HL-60 (cell line): ENCODE measurements at regions not wholly inside any gene's neighbourhood (a gene's known extent, or its start where the extent isn't known, plus 50 kb on each side); places are given as distances from the start of the nearest gene placed in this dataset.

Experiments used
- DNase-seq, 2 experiments: peaks; one replicate each; pipeline ENCODE4 v3.0.0-alpha.2; 2010 to 2020; ENCODE audit warnings: low read depth in 1 of 2, low spot score in 1 of 2
- H3K27ac ChIP-seq: fragments of 250-450 bp; sonication (Bioruptor Pico); replicated peaks from 2 replicates; pipeline ENCODE4 v1.5.1; 2020; ENCODE audit warnings: mild to moderate bottlenecking, moderate library complexity
- H3K27me3 ChIP-seq: fragments of 250-450 bp; sonication (Bioruptor Pico); 2 replicates; pipeline ENCODE4 v1.5.1; 2021; ENCODE audit warnings: mild to moderate bottlenecking, moderate library complexity; ENCODE audit not compliant: insufficient read depth, poor library complexity, severe bottlenecking
- H3K4me3 ChIP-seq: replicated peaks from 2 replicates; pipeline ENCODE4 v1.5.1; 2011; ENCODE audit warnings: mild to moderate bottlenecking, control low read depth, low read length; ENCODE audit not compliant: insufficient read depth
- GABPA ChIP-seq: IDR thresholded peaks from 2 replicates; pipeline ENCODE4 v1.6.1; 2012; ENCODE audit warnings: low read depth
- POLR2AphosphoS5 ChIP-seq: IDR thresholded peaks from 2 replicates; pipeline ENCODE4 v1.6.1; 2012; ENCODE audit warnings: low read depth
- SPI1 ChIP-seq: IDR thresholded peaks from 2 replicates; pipeline ENCODE4 v1.6.1; 2012; ENCODE audit warnings: low read depth, mild to moderate bottlenecking, borderline replicate concordance
- TF ChIP-seq, protein P1 (sequence below): IDR thresholded peaks from 2 replicates; pipeline ENCODE4 v1.6.1; 2012; ENCODE audit warnings: low read depth; ENCODE audit not compliant: insufficient replicate concordance
- TF ChIP-seq, protein P2 (sequence below): IDR thresholded peaks from one replicate; pipeline ENCODE4 v1.5.1; 2011; ENCODE audit warnings: low read length, control low read depth, inconsistent platforms; ENCODE audit not compliant: insufficient read depth

DNA sequence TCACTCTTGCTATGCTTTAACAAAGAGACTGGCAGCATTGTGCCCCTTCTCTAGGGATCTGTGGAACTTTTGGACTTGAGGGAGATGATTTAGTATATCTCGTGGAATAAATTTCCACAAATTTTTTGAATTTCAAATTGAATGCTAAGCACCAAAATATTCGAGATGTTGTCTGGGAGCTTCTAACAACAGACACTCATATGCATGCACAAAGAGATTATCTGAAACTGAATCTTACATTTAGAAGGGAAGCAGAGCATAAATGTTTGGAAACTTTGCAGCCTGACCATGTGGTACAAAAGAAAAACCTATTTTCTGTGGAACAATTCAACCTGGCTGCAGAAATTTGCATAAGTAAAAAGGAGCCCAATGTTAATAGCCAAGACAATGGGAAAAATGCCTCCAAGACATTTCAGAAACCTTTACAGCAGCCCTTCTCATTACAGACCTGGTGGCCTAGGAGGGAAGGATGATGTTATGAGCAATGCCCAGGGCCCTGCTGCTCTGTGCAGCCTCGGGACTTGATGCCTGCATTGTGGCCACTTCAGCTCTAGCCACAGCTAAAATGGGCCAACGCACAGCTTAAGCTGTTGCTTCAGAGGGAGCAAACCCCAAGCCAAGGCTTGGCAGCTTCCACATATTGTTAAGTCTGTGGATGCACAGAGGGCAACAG lies 285.8 kb upstream of the FAM174A start:
- no peak overlapping the region for H3K4me3 ChIP-seq
- H3K27me3 ChIP-seq, result no peaks in the 10 kb centered on the region
- no peak for DNase-seq
- no peak overlapping the region for H3K27ac ChIP-seq
- TF ChIP-seq GABPA (no peak), SPI1 (no peak), POLR2AphosphoS5 (no peak)
- TF ChIP-seq, protein P1, sequence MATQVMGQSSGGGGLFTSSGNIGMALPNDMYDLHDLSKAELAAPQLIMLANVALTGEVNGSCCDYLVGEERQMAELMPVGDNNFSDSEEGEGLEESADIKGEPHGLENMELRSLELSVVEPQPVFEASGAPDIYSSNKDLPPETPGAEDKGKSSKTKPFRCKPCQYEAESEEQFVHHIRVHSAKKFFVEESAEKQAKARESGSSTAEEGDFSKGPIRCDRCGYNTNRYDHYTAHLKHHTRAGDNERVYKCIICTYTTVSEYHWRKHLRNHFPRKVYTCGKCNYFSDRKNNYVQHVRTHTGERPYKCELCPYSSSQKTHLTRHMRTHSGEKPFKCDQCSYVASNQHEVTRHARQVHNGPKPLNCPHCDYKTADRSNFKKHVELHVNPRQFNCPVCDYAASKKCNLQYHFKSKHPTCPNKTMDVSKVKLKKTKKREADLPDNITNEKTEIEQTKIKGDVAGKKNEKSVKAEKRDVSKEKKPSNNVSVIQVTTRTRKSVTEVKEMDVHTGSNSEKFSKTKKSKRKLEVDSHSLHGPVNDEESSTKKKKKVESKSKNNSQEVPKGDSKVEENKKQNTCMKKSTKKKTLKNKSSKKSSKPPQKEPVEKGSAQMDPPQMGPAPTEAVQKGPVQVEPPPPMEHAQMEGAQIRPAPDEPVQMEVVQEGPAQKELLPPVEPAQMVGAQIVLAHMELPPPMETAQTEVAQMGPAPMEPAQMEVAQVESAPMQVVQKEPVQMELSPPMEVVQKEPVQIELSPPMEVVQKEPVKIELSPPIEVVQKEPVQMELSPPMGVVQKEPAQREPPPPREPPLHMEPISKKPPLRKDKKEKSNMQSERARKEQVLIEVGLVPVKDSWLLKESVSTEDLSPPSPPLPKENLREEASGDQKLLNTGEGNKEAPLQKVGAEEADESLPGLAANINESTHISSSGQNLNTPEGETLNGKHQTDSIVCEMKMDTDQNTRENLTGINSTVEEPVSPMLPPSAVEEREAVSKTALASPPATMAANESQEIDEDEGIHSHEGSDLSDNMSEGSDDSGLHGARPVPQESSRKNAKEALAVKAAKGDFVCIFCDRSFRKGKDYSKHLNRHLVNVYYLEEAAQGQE, result no peak
- TF ChIP-seq, protein P2, sequence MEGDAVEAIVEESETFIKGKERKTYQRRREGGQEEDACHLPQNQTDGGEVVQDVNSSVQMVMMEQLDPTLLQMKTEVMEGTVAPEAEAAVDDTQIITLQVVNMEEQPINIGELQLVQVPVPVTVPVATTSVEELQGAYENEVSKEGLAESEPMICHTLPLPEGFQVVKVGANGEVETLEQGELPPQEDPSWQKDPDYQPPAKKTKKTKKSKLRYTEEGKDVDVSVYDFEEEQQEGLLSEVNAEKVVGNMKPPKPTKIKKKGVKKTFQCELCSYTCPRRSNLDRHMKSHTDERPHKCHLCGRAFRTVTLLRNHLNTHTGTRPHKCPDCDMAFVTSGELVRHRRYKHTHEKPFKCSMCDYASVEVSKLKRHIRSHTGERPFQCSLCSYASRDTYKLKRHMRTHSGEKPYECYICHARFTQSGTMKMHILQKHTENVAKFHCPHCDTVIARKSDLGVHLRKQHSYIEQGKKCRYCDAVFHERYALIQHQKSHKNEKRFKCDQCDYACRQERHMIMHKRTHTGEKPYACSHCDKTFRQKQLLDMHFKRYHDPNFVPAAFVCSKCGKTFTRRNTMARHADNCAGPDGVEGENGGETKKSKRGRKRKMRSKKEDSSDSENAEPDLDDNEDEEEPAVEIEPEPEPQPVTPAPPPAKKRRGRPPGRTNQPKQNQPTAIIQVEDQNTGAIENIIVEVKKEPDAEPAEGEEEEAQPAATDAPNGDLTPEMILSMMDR, result no peak

DNA sequence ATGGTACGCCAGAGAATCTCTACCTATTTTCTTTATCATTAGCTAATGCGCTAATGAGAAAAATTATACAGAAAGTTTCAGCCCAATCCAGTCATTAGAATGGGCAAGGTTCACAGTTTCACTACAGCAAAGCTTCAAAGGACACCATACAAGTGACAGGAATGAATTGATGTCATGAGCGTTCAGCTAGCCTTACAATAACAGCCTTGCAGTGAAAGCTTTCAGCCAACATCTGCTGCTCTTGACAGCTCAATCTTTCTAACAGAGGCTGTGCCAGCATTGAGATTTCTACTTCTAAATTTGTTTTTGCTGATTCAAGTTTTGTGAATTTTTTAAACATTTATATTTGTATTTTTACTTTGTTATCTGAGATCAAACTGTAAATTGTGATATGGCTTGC lies 302.4 kb upstream of the FAM174A start:
- Histone ChIP-seq H3K27ac (no peak overlapping the region), H3K4me3 (no peak overlapping the region), H3K27me3 (no peaks in the 10 kb centered on the region)
- TF ChIP-seq, protein P1, result no peak
- TF ChIP-seq GABPA (no peak), POLR2AphosphoS5 (no peak), SPI1 (no peak)
- TF ChIP-seq, protein P2, result no peak
- no peak for DNase-seq

DNA sequence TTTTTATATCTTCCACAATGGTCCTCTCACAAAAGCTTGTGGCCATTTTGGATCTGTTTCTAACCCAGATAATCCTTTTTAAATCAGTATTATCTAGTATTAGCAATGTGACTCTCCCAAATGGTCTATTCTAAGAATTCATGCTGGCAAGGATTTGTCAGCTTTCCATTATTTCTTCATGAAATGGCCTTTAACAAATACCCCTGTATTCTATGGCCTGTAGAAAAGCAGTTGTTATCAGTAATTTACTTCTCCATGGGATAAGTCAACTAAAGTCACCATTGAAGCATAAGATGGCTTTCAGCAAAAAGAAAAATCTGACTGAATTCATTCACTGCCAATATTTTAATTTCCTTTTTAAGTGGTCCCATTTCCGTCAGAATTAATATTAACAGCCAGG lies 346.4 kb upstream of the FAM174A start:
- H3K27ac ChIP-seq, result no peak overlapping the region
- H3K27me3 ChIP-seq, result no peaks in the 10 kb centered on the region
- no peak overlapping the region for H3K4me3 ChIP-seq
- DNase-seq, result no peak
- TF ChIP-seq POLR2AphosphoS5, result no peak

DNA sequence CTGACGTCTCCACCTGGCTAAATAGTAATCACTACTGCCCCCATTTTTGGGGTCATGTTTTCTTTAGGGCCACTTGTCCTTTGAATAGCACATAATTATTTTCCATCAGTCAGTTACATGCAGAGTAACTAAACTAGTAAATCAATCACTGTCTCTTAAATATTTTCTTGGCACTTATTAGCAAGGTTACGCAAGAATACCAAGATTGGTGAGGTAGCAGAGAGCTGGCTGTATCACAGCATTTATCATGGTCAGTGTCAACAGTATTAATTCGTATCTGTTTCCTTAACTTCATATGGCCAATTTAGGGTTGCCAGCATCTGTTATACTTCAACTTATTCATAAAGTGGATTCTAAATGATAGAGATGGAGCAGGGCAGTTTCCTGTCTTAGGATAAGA lies 346.8 kb upstream of the FAM174A start:
- Histone ChIP-seq H3K27me3 (no peaks in the 10 kb centered on the region), H3K27ac (no peak overlapping the region), H3K4me3 (no peak overlapping the region)
- DNase-seq, result no peak
- TF ChIP-seq POLR2AphosphoS5, result no peak
- TF ChIP-seq, protein P2, result no peak
- no peak for TF ChIP-seq GABPA
- TF ChIP-seq, protein P1, result no peak
- TF ChIP-seq SPI1, result no peak
